HFF-Myc (cell line): ENCODE measurements at regions not wholly inside any gene's neighbourhood (a gene's known extent, or its start where the extent isn't known, plus 50 kb on each side); places are given as distances from the start of the nearest gene placed in this dataset.

Source experiments
- DNase-seq: peaks from one replicate; pipeline ENCODE4 v3.0.0-alpha.2; 2011; ENCODE audit warnings: low read depth; ENCODE audit errors: extremely low read depth
- H3K4me3 ChIP-seq: replicated peaks from 2 replicates; pipeline ENCODE4 v1.5.1; 2011; ENCODE audit warnings: low read depth, mild to moderate bottlenecking, control low read depth, low read length
- CTCF ChIP-seq: IDR thresholded peaks from 2 replicates; pipeline ENCODE4 v1.5.1; 2012; ENCODE audit warnings: mild to moderate bottlenecking, low read depth, low read length, control low read depth; ENCODE audit errors: missing control alignments

- H3K4me3 ChIP-seq, result no peak overlapping the region
- no peak for TF ChIP-seq CTCF
- DNase-seq, result no peak
Observed at GRCh38 chr1:72911656-72912055, 629.3 kb upstream of the NEGR1 start.

GRCh38 chr1:72896256-72896655 lies 613.9 kb upstream of the NEGR1 start:
- no peak for TF ChIP-seq CTCF

GRCh38 chr1:72892461-72892860 lies 610.1 kb upstream of the NEGR1 start:
- no peak overlapping the region for H3K4me3 ChIP-seq
- no peak for DNase-seq
- TF ChIP-seq CTCF, result no peak

More at GRCh38 chr1:72896256-72896655, 613.9 kb upstream of the NEGR1 start:
- no peak for DNase-seq
- H3K4me3 ChIP-seq, result no peak overlapping the region

- TF ChIP-seq CTCF, result no peak
- no peak for DNase-seq
- H3K4me3 ChIP-seq, result no peak overlapping the region
Observed at GRCh38 chr1:72891976-72892375, 609.6 kb upstream of the NEGR1 start.

GRCh38 chr1:72885841-72886240 lies 603.5 kb upstream of the NEGR1 start:
- no peak for DNase-seq
- no peak overlapping the region for H3K4me3 ChIP-seq
- no peak for TF ChIP-seq CTCF

- DNase-seq, result no peak
- no peak for TF ChIP-seq CTCF
- no peak overlapping the region for H3K4me3 ChIP-seq
Observed at GRCh38 chr1:72885017-72885416, 602.7 kb upstream of the NEGR1 start.

GRCh38 chr1:72869873-72870272 lies 587.5 kb upstream of the NEGR1 start:
- no peak for DNase-seq
- no peak for TF ChIP-seq CTCF
- H3K4me3 ChIP-seq, result no peak overlapping the region
